ENCODE measurements at regions not wholly inside any gene's neighbourhood (a gene's known extent, or its start where the extent isn't known, plus 50 kb on each side); places are given as distances from the start of the nearest gene placed in this dataset.
"Not testable (repeated sequence)": the region's sequence is repeated elsewhere in the genome, so short reads cannot be mapped to it uniquely, and the experiment has no call there.

- not testable (repeated sequence) for H3K27ac ChIP-seq
These were observed 52.4 kb upstream of the APOD start for GRCh38 chr3:195635898-195636685.

DNA sequence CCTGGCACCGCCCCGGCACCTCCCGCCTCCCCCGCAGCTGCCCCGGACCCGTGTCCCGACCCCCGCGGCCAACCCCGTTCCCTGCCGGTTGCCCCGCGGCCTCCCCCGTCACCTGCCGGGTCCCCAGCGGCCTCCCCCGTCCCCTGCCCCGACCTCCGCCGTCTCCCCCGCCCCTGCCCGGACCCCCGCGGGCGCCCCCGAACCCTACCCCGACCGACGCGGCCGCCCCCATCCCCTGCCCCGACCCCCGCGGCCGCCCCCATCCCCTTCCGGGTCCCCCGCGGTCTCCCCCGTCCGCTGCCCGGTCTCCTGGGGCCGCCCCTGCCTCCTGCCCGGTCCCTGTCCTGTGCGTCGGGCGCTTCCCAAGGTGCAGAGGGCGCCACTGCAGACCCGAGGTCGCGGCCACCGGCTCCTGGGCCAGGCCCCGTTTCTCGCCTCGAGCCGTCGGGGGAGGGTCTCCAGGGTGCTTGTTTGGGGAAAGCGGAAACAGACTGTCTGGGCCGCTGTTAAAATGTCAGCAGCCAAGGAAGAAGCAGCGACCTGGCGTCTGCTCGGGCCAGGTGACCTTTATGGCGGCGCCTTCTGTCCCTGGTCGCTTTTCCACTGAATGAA, 51.6 kb upstream of the APOD start:
- not testable (repeated sequence) for H3K27ac ChIP-seq

GRCh38 chr3:195634426-195635261, 50.9 kb upstream of the APOD start:
- H3K27ac ChIP-seq: not testable (repeated sequence)

Measured in VCaP (cell line).